ENCODE measurements at regions not wholly inside any gene's neighbourhood (a gene's known extent, or its start where the extent isn't known, plus 50 kb on each side); places are given as distances from the start of the nearest gene placed in this dataset.
"Not testable (repeated sequence)": the region's sequence is repeated elsewhere in the genome, so short reads cannot be mapped to it uniquely, and the experiment has no call there.

GRCh38 chr20:63134711-63135361 is 81.1 kb downstream of the YTHDF1 start:
- TF ChIP-seq, protein P1, sequence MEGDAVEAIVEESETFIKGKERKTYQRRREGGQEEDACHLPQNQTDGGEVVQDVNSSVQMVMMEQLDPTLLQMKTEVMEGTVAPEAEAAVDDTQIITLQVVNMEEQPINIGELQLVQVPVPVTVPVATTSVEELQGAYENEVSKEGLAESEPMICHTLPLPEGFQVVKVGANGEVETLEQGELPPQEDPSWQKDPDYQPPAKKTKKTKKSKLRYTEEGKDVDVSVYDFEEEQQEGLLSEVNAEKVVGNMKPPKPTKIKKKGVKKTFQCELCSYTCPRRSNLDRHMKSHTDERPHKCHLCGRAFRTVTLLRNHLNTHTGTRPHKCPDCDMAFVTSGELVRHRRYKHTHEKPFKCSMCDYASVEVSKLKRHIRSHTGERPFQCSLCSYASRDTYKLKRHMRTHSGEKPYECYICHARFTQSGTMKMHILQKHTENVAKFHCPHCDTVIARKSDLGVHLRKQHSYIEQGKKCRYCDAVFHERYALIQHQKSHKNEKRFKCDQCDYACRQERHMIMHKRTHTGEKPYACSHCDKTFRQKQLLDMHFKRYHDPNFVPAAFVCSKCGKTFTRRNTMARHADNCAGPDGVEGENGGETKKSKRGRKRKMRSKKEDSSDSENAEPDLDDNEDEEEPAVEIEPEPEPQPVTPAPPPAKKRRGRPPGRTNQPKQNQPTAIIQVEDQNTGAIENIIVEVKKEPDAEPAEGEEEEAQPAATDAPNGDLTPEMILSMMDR (conservative IDR thresholded peaks at IDR 0.05; ENCODE audit: low read length) = not testable (repeated sequence)
- not testable (repeated sequence) for TF ChIP-seq EZH2phosphoT487 (IDR thresholded peaks at IDR 0.05; ENCODE audit: borderline replicate concordance, low read depth, low read length)
